Nephron progenitor cell (in vitro differentiated cells): ENCODE measurements at regions not wholly inside any gene's neighbourhood (a gene's known extent, or its start where the extent isn't known, plus 50 kb on each side); places are given as distances from the start of the nearest gene placed in this dataset.

Source experiments
- DNase-seq: peaks from one replicate; pipeline ENCODE4 v3.0.0; 2021
- H3K27ac Mint-ChIP-seq: 2 replicates; pipeline ENCODE4 v1.8.0; 2021; ENCODE audit warnings: mild to moderate bottlenecking, moderate library complexity, mixed read lengths
- H3K27me3 Mint-ChIP-seq: 2 replicates; pipeline ENCODE4 v1.8.0; 2021; ENCODE audit warnings: mild to moderate bottlenecking, low read depth, mixed read lengths; ENCODE audit not compliant: poor library complexity
- H3K36me3 Mint-ChIP-seq: 2 replicates; pipeline ENCODE4 v1.8.0; 2021; ENCODE audit warnings: low read depth, mixed read lengths
- H3K4me1 Mint-ChIP-seq: 2 replicates; pipeline ENCODE4 v1.8.0; 2021; ENCODE audit warnings: mixed read lengths
- H3K4me3 Mint-ChIP-seq: 2 replicates; pipeline ENCODE4 v1.8.0; 2021; ENCODE audit warnings: mild to moderate bottlenecking, moderate library complexity, mixed read lengths
- H3K9me3 Mint-ChIP-seq: 2 replicates; pipeline ENCODE4 v1.8.0; 2021; ENCODE audit warnings: mild to moderate bottlenecking, moderate library complexity, mixed read lengths
- CTCF ChIP-seq: fragments of 200-600 bp; sonication (generic); IDR thresholded peaks from 2 replicates; pipeline ENCODE4 v1.5.0; 2021; ENCODE audit warnings: antibody characterized with exemption

- no peak for TF ChIP-seq CTCF
- Mint-ChIP-seq H3K27ac (peak overlapping the region; percentile 61), H3K27me3 (peaks cover 3% of the 10 kb centered on the region), H3K36me3 (peaks cover 2% of the 10 kb centered on the region), H3K9me3 (peaks cover 11% of the 10 kb centered on the region), H3K4me1 (peaks cover 41% of the 10 kb centered on the region), H3K4me3 (no peak overlapping the region)
- DNase-seq, result no peak
Observed at GRCh38 chr5:158261674-158262367, 402.9 kb upstream of the CLINT1 start.

GRCh38 chr5:158256096-158256495 lies 397.2 kb upstream of the CLINT1 start:
- no peaks in the 10 kb centered on the region for H3K36me3 Mint-ChIP-seq
- H3K4me1 Mint-ChIP-seq, result no peaks in the 10 kb centered on the region
- no peaks in the 10 kb centered on the region for H3K27me3 Mint-ChIP-seq
- no peak for DNase-seq
- TF ChIP-seq CTCF, result no peak
- H3K9me3 Mint-ChIP-seq, result peaks cover 8% of the 10 kb centered on the region
- no peak overlapping the region for H3K27ac Mint-ChIP-seq
- H3K4me3 Mint-ChIP-seq, result no peak overlapping the region

- H3K4me1 Mint-ChIP-seq, result no peaks in the 10 kb centered on the region
- TF ChIP-seq CTCF, result no peak
- H3K4me3 Mint-ChIP-seq, result no peak overlapping the region
- H3K27me3 Mint-ChIP-seq, result no peaks in the 10 kb centered on the region
- DNase-seq, result no peak
- no peak overlapping the region for H3K27ac Mint-ChIP-seq
- H3K36me3 Mint-ChIP-seq, result no peaks in the 10 kb centered on the region
- H3K9me3 Mint-ChIP-seq, result peaks cover 8% of the 10 kb centered on the region
Observed at GRCh38 chr5:158255609-158256008, 396.7 kb upstream of the CLINT1 start.

- peaks cover 4% of the 10 kb centered on the region for H3K27me3 Mint-ChIP-seq
- no peaks in the 10 kb centered on the region for H3K9me3 Mint-ChIP-seq
- no peak overlapping the region for H3K4me3 Mint-ChIP-seq
- H3K36me3 Mint-ChIP-seq, result no peaks in the 10 kb centered on the region
- no peak overlapping the region for H3K27ac Mint-ChIP-seq
- peaks cover 22% of the 10 kb centered on the region for H3K4me1 Mint-ChIP-seq
- DNase-seq, result no peak
- no peak for TF ChIP-seq CTCF
Observed at GRCh38 chr5:158246661-158247060, 387.7 kb upstream of the CLINT1 start.

GRCh38 chr5:158245513-158245912 lies 386.6 kb upstream of the CLINT1 start:
- Mint-ChIP-seq H3K36me3 (no peaks in the 10 kb centered on the region), H3K9me3 (no peaks in the 10 kb centered on the region), H3K27ac (no peak overlapping the region), H3K27me3 (peaks cover 4% of the 10 kb centered on the region), H3K4me1 (peaks cover 25% of the 10 kb centered on the region), H3K4me3 (no peak overlapping the region)
- TF ChIP-seq CTCF, result no peak
- no peak for DNase-seq

GRCh38 chr5:158244882-158245281 lies 385.9 kb upstream of the CLINT1 start:
- Mint-ChIP-seq H3K36me3 (no peaks in the 10 kb centered on the region), H3K27ac (no peak overlapping the region), H3K4me1 (peaks cover 30% of the 10 kb centered on the region), H3K27me3 (peaks cover 4% of the 10 kb centered on the region), H3K4me3 (no peak overlapping the region), H3K9me3 (no peaks in the 10 kb centered on the region)
- no peak for TF ChIP-seq CTCF
- DNase-seq, result no peak
